Thymus (tissue), 11 donors: ENCODE measurements at regions not wholly inside any gene's neighbourhood (a gene's known extent, or its start where the extent isn't known, plus 50 kb on each side); places are given as distances from the start of the nearest gene placed in this dataset.
"Not testable (repeated sequence)": the region's sequence is repeated elsewhere in the genome, so short reads cannot be mapped to it uniquely, and the experiment has no call there.

Experiments
- DNase-seq, 9 donors: peaks; one replicate each; pipeline ENCODE4 v3.0.0-alpha.2; 2013; ENCODE audit warnings: low spot score in 9 of 9, low read depth in 6 of 9, missing footprints in 1 of 9
- H3K27ac ChIP-seq, 2 donors: one replicate each; pipeline ENCODE4 v1.5.1; 2013; ENCODE audit warnings: control low read depth in 1 of 2, low read depth in 1 of 2, low read length in 1 of 2, mild to moderate bottlenecking in 1 of 2, moderate library complexity in 1 of 2
- H3K27me3 ChIP-seq, 2 donors: one replicate each; pipeline ENCODE4 v1.5.1; 2013; ENCODE audit warnings: low read length in 1 of 2; ENCODE audit not compliant: control insufficient read depth in 2 of 2, insufficient read depth in 1 of 2
- H3K36me3 ChIP-seq, 2 donors: one replicate each; pipeline ENCODE4 v1.5.1; 2013; ENCODE audit warnings: low read length in 1 of 2, mild to moderate bottlenecking in 1 of 2, moderate library complexity in 1 of 2; ENCODE audit not compliant: control insufficient read depth in 2 of 2, insufficient read depth in 2 of 2
- H3K4me1 ChIP-seq, 2 donors: one replicate each; pipeline ENCODE4 v1.5.1; 2013; ENCODE audit warnings: low read length in 2 of 2; ENCODE audit not compliant: control insufficient read depth in 2 of 2, insufficient read depth in 2 of 2
- H3K4me3 ChIP-seq, 2 donors: one replicate each; pipeline ENCODE4 v1.5.1; 2013; ENCODE audit warnings: low read length in 2 of 2, control low read depth in 1 of 2, mild to moderate bottlenecking in 1 of 2
- H3K9me3 ChIP-seq, 2 donors: one replicate each; pipeline ENCODE4 v1.5.1; 2013; ENCODE audit warnings: low read length in 1 of 2, mild to moderate bottlenecking in 1 of 2; ENCODE audit not compliant: control insufficient read depth in 2 of 2, insufficient read depth in 1 of 2
- WGBS: extraction: QIAGEN DNeasy Blood & Tissue Kit; methylation state at CpG from one replicate; pipeline ENCODE4 v1.1.7; 2013; 5-methylcytosine and 5-hydroxymethylcytosine counted together
- donor health status: healthy.

DNA sequence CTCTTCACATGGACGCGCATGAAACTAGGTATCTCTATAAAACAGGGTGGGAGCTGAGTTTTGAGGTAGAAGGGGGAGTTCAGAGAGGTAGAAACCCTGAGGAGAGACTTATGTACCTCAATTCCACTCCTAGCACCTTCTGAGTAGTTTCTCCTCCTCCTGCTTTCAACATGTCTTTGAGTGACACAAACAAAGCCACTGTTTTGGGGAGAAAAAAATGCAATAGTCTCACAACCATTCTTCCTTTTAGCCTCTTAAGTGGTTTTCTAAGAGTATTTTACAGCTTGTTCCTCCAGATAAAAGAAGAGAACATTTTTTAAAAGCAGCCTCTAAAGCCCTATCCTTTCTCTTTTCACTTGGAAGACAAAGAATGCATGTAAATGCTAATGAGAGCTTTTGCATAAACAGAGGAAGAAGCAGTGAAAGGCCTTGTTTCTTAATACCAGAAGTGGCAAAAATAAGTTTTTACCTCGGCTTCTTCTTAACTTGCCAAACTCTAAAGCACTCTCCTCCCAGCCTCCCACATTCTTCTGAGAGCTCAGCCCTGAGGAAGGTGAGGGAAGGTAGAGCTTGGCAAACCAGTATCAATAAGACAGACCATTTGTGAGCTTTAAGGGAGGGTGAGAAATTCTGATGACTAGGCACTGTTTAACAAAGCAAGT is 1304.4 kb upstream of the ACVR2A start:
- H3K4me1 ChIP-seq = no peaks in the 10 kb centered on the region

GRCh38 chr2:146539739-146540138 is 1305.1 kb upstream of the ACVR2A start:
- H3K36me3 ChIP-seq, H3K27ac ChIP-seq, H3K27me3 ChIP-seq, H3K4me1 ChIP-seq, H3K9me3 ChIP-seq, H3K4me3 ChIP-seq, DNase-seq: not testable (repeated sequence)
- WGBS = 94% methylated on average over 5 of the region's 5 CpGs

More for the DNA sequence above, 1304.4 kb upstream of the ACVR2A start:
- WGBS = 82% methylated on average over 3 of the region's 3 CpGs
- no peak for DNase-seq
- no peaks in the 10 kb centered on the region for H3K36me3 ChIP-seq
- H3K9me3 ChIP-seq = no peaks in the 10 kb centered on the region
- H3K4me3 ChIP-seq = no peak overlapping the region
- no peaks in the 10 kb centered on the region for H3K27me3 ChIP-seq
- H3K27ac ChIP-seq = no peak overlapping the region

GRCh38 chr2:146537477-146537876 is 1307.4 kb upstream of the ACVR2A start:
- no peaks in the 10 kb centered on the region for H3K36me3 ChIP-seq
- H3K27ac ChIP-seq = no peak overlapping the region
- DNase-seq = no peak
- no peak overlapping the region for H3K4me3 ChIP-seq
- H3K4me1 ChIP-seq = no peaks in the 10 kb centered on the region
- WGBS = 97% methylated on average over 2 of the region's 2 CpGs
- no peaks in the 10 kb centered on the region for H3K9me3 ChIP-seq
- H3K27me3 ChIP-seq = no peaks in the 10 kb centered on the region

- H3K4me3 ChIP-seq = no peak overlapping the region
- no peaks in the 10 kb centered on the region for H3K9me3 ChIP-seq
- no peak for DNase-seq
- no peaks in the 10 kb centered on the region for H3K4me1 ChIP-seq
- no peaks in the 10 kb centered on the region for H3K27me3 ChIP-seq
- no peak overlapping the region for H3K27ac ChIP-seq
- 71% methylated on average over 3 of the region's 3 CpGs for WGBS
- no peaks in the 10 kb centered on the region for H3K36me3 ChIP-seq
Measured at GRCh38 chr2:146532509-146533147, 1312.2 kb upstream of the ACVR2A start.

DNA sequence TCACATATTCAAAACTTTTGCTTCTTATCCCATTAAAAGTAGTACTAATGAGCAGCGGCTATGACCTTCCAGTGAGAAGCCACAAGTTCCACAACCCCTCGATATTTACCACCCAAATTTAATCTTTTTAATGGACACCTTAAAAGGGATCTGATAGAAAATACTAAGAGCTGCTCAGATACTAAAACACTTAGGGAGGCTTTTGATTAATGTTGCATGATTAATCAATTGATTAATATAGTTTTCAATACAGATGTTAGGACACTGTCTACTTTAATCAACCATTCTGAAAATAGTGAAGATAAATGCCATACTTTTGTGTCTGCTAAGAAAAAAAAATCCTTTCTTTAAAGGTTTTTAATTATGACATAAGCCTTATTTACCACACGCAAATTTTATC is 1312.8 kb upstream of the ACVR2A start:
- WGBS = 95% methylated on average over 3 of the region's 3 CpGs
- Histone ChIP-seq H3K4me3 (no peak overlapping the region), H3K9me3 (no peaks in the 10 kb centered on the region), H3K36me3 (no peaks in the 10 kb centered on the region), H3K27me3 (no peaks in the 10 kb centered on the region), H3K27ac (no peak overlapping the region), H3K4me1 (no peaks in the 10 kb centered on the region)
- no peak for DNase-seq

GRCh38 chr2:146530886-146531285 is 1313.9 kb upstream of the ACVR2A start:
- no peaks in the 10 kb centered on the region for H3K4me1 ChIP-seq
- no peak for DNase-seq

GRCh38 chr2:146527166-146527565 is 1317.7 kb upstream of the ACVR2A start:
- H3K27ac ChIP-seq = no peak overlapping the region

More at GRCh38 chr2:146530886-146531285, 1313.9 kb upstream of the ACVR2A start:
- Histone ChIP-seq H3K27ac (no peak overlapping the region), H3K9me3 (no peaks in the 10 kb centered on the region), H3K36me3 (no peaks in the 10 kb centered on the region), H3K27me3 (no peaks in the 10 kb centered on the region), H3K4me3 (no peak overlapping the region)

DNA sequence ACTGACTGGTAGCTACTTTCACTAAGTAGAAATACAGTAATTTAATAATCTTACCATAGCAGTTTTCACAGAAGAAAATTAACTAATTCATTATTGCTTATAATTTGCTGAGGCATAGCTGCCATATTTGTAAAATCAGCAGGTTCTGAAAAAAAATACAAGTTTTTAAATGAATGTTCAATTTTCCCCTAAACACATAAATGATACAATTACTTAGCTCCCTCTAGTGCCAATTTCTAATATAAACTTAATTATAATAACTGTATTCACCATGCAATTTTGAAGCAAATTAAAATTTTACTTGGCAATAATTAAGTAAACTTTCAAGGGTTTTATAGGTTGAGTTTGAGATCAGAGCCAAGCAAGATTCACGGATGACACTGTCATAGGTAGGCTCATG is 1321.6 kb upstream of the ACVR2A start:
- no peaks in the 10 kb centered on the region for H3K9me3 ChIP-seq
- H3K36me3 ChIP-seq = no peaks in the 10 kb centered on the region
- 93% methylated on average over 1 of the region's 1 CpG for WGBS
- no peak overlapping the region for H3K27ac ChIP-seq
- DNase-seq = no peak
- H3K4me3 ChIP-seq = no peak overlapping the region
- no peaks in the 10 kb centered on the region for H3K27me3 ChIP-seq
- no peaks in the 10 kb centered on the region for H3K4me1 ChIP-seq

More at GRCh38 chr2:146527166-146527565, 1317.7 kb upstream of the ACVR2A start:
- no peak overlapping the region for H3K4me3 ChIP-seq
- no peak for DNase-seq
- H3K4me1 ChIP-seq = no peaks in the 10 kb centered on the region
- no peaks in the 10 kb centered on the region for H3K36me3 ChIP-seq
- H3K9me3 ChIP-seq = no peaks in the 10 kb centered on the region
- H3K27me3 ChIP-seq = no peaks in the 10 kb centered on the region

GRCh38 chr2:146506851-146507250 is 1338.0 kb upstream of the ACVR2A start:
- Histone ChIP-seq H3K27ac (no peak overlapping the region), H3K36me3 (no peaks in the 10 kb centered on the region), H3K4me3 (no peak overlapping the region), H3K4me1 (no peaks in the 10 kb centered on the region), H3K9me3 (no peaks in the 10 kb centered on the region), H3K27me3 (no peaks in the 10 kb centered on the region)
- no peak for DNase-seq
